Ishikawa (cell line): ENCODE measurements at regions not wholly inside any gene's neighbourhood (a gene's known extent, or its start where the extent isn't known, plus 50 kb on each side); places are given as distances from the start of the nearest gene placed in this dataset.

ENCODE experiments used
- CEBPB ChIP-seq: IDR thresholded peaks from 2 replicates; pipeline ENCODE4 v1.6.1; 2012
- CREB1 ChIP-seq: IDR thresholded peaks from 2 replicates; pipeline ENCODE4 v1.6.1; 2012; ENCODE audit warnings: low read depth
- EGR1 ChIP-seq: IDR thresholded peaks from 2 replicates; pipeline ENCODE4 v1.6.1; 2012
- EP300 ChIP-seq: IDR thresholded peaks from 2 replicates; pipeline ENCODE4 v1.6.1; 2012; ENCODE audit warnings: borderline replicate concordance
- MAX ChIP-seq: IDR thresholded peaks from 2 replicates; pipeline ENCODE4 v1.6.1; 2012
- RAD21 ChIP-seq: IDR thresholded peaks from 2 replicates; pipeline ENCODE4 v1.6.1; 2012; ENCODE audit warnings: low read depth
- TCF12 ChIP-seq: IDR thresholded peaks from 2 replicates; pipeline ENCODE4 v1.6.1; 2012; ENCODE audit warnings: low read depth
- TEAD4 ChIP-seq: IDR thresholded peaks from 2 replicates; pipeline ENCODE4 v1.6.1; 2012
- USF1 ChIP-seq: IDR thresholded peaks from 2 replicates; pipeline ENCODE4 v1.6.1; 2012
- YY1 ChIP-seq: IDR thresholded peaks from 2 replicates; pipeline ENCODE4 v1.6.1; 2012; ENCODE audit warnings: low read depth
- ZBTB7A ChIP-seq: IDR thresholded peaks from 2 replicates; pipeline ENCODE4 v1.6.1; 2012; ENCODE audit warnings: low read depth

GRCh38 chr14:61621444-61621843 lies 73.9 kb upstream of the HIF1A start:
- TF ChIP-seq CREB1 (no peak), MAX (no peak), EGR1 (no peak), EP300 (no peak), TEAD4 (no peak), RAD21 (no peak), USF1 (no peak), TCF12 (no peak), CEBPB (no peak), ZBTB7A (no peak), YY1 (no peak)
